Ishikawa (cell line): ENCODE measurements at regions not wholly inside any gene's neighbourhood (a gene's known extent, or its start where the extent isn't known, plus 50 kb on each side); places are given as distances from the start of the nearest gene placed in this dataset.

ENCODE experiments used
- CEBPB ChIP-seq: IDR thresholded peaks from 2 replicates; pipeline ENCODE4 v1.6.1; 2012
- CREB1 ChIP-seq: IDR thresholded peaks from 2 replicates; pipeline ENCODE4 v1.6.1; 2012; ENCODE audit warnings: low read depth
- EGR1 ChIP-seq: IDR thresholded peaks from 2 replicates; pipeline ENCODE4 v1.6.1; 2012
- EP300 ChIP-seq: IDR thresholded peaks from 2 replicates; pipeline ENCODE4 v1.6.1; 2012; ENCODE audit warnings: borderline replicate concordance
- FOXM1 ChIP-seq: IDR thresholded peaks from 2 replicates; pipeline ENCODE4 v1.6.1; 2012; ENCODE audit warnings: low read depth, borderline replicate concordance
- MAX ChIP-seq: IDR thresholded peaks from 2 replicates; pipeline ENCODE4 v1.6.1; 2012
- NFIC ChIP-seq: IDR thresholded peaks from 2 replicates; pipeline ENCODE4 v1.6.1; 2012
- RAD21 ChIP-seq: IDR thresholded peaks from 2 replicates; pipeline ENCODE4 v1.6.1; 2012; ENCODE audit warnings: low read depth
- TAF1 ChIP-seq: IDR thresholded peaks from 2 replicates; pipeline ENCODE4 v1.6.1; 2012; ENCODE audit warnings: low read depth, mild to moderate bottlenecking
- TCF12 ChIP-seq: IDR thresholded peaks from 2 replicates; pipeline ENCODE4 v1.6.1; 2012; ENCODE audit warnings: low read depth
- TEAD4 ChIP-seq: IDR thresholded peaks from 2 replicates; pipeline ENCODE4 v1.6.1; 2012
- USF1 ChIP-seq: IDR thresholded peaks from 2 replicates; pipeline ENCODE4 v1.6.1; 2012
- YY1 ChIP-seq: IDR thresholded peaks from 2 replicates; pipeline ENCODE4 v1.6.1; 2012; ENCODE audit warnings: low read depth
- ZBTB7A ChIP-seq: IDR thresholded peaks from 2 replicates; pipeline ENCODE4 v1.6.1; 2012; ENCODE audit warnings: low read depth
- TF ChIP-seq, protein P1 (sequence below): IDR thresholded peaks from 2 replicates; pipeline ENCODE4 v1.6.1; 2012; ENCODE audit warnings: low read depth, mild to moderate bottlenecking

DNA sequence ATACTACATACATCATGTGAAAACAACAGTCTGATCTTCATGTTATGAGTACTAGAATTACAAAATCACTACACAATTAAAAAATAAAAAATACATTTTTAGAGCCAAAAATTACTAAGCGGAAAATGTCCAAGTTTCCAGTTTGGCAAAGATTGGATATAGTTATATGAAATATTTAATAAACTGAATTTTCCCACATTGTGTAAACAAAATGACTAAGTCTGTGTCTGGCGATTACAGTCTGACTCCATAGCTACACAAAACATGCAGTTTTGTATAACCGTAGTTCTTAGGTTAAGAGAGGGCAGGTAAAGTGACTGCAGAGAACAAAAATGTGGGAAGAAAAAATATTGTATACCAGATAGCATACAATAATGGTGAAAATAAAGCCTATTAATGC, 59.2 kb upstream of the TMEM47 start:
- TF ChIP-seq ZBTB7A (no peak), MAX (no peak), EP300 (no peak), YY1 (no peak), CREB1 (no peak), TEAD4 (no peak), USF1 (no peak), NFIC (no peak), TAF1 (no peak), CEBPB (no peak)
- TF ChIP-seq, protein P1, sequence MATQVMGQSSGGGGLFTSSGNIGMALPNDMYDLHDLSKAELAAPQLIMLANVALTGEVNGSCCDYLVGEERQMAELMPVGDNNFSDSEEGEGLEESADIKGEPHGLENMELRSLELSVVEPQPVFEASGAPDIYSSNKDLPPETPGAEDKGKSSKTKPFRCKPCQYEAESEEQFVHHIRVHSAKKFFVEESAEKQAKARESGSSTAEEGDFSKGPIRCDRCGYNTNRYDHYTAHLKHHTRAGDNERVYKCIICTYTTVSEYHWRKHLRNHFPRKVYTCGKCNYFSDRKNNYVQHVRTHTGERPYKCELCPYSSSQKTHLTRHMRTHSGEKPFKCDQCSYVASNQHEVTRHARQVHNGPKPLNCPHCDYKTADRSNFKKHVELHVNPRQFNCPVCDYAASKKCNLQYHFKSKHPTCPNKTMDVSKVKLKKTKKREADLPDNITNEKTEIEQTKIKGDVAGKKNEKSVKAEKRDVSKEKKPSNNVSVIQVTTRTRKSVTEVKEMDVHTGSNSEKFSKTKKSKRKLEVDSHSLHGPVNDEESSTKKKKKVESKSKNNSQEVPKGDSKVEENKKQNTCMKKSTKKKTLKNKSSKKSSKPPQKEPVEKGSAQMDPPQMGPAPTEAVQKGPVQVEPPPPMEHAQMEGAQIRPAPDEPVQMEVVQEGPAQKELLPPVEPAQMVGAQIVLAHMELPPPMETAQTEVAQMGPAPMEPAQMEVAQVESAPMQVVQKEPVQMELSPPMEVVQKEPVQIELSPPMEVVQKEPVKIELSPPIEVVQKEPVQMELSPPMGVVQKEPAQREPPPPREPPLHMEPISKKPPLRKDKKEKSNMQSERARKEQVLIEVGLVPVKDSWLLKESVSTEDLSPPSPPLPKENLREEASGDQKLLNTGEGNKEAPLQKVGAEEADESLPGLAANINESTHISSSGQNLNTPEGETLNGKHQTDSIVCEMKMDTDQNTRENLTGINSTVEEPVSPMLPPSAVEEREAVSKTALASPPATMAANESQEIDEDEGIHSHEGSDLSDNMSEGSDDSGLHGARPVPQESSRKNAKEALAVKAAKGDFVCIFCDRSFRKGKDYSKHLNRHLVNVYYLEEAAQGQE = no peak

DNA sequence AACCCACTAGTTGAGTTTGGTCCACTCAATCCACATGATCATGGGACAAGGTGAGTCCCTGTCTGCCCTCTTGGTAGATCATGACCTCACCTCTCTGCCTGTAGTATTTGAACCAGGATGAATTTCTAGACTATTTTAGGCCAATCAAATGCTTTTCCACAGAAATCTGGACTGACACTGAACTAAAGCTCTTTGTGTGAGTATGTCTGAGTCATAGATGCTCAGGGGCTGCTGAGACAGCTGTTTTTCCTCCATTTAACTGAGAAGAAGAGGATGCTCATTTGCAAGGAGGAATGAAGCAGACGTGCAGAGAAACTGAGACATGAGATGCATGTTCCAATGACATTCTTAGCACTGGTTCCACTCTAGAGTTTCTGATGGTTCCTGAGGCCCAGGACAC, 77.3 kb upstream of the TMEM47 start:
- TF ChIP-seq TEAD4 (no peak), ZBTB7A (no peak), FOXM1 (no peak), MAX (no peak), EP300 (no peak), TAF1 (no peak), YY1 (no peak), CREB1 (no peak)

- no peak for TF ChIP-seq CEBPB
- no peak for TF ChIP-seq MAX
- TF ChIP-seq EGR1 = no peak
- TF ChIP-seq TEAD4 = no peak
- TF ChIP-seq TCF12 = no peak
- no peak for TF ChIP-seq FOXM1
- TF ChIP-seq YY1 = no peak
- TF ChIP-seq NFIC = no peak
These were observed 87.4 kb upstream of the TMEM47 start for GRCh38 chrX:34744521-34744920.

GRCh38 chrX:34749896-34750295, 92.8 kb upstream of the TMEM47 start:
- TF ChIP-seq RAD21 (no peak), TCF12 (no peak), CEBPB (no peak), MAX (no peak), EGR1 (no peak), ZBTB7A (no peak), FOXM1 (no peak), USF1 (no peak), EP300 (no peak), TEAD4 (no peak), NFIC (no peak), TAF1 (no peak), YY1 (no peak), CREB1 (no peak)
- TF ChIP-seq, protein P1 = no peak

DNA sequence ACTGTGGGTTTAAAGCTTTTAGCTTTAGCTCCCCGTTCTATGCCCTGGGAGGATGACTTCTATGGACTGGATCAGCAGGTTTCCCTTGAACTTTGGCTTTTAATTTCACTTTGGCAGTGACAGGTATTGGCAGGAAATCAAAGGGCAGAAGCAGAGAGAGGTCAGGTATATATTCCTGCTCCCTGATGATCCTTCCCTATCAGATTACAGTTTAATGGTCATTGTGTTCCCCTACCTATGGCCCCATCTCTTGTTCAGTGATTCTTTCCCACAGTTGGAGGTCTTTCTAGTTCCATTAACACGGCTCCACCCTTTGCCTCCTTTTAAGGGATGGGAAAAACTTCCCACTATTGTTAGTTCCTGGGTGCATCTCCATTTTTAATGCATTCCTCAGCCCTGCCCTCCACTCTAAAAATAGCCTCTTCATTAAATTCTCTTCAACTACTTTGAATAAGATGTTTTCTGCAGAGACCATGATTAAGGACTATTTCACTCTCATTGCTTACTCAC, 107.8 kb upstream of the TMEM47 start:
- no peak for TF ChIP-seq MAX
- TF ChIP-seq YY1 = no peak
- TF ChIP-seq TAF1 = no peak
- peak; percentile 70; the same call in 1 of the 2 replicates for TF ChIP-seq EP300
- peak; percentile 36; the same call in 1 of the 2 replicates for TF ChIP-seq TEAD4
- peak; percentile 91 for TF ChIP-seq NFIC

GRCh38 chrX:34768290-34768689, 111.2 kb upstream of the TMEM47 start:
- no peak for TF ChIP-seq TCF12
- no peak for TF ChIP-seq MAX
- no peak for TF ChIP-seq NFIC
- no peak for TF ChIP-seq CEBPB
- no peak for TF ChIP-seq TEAD4
- TF ChIP-seq ZBTB7A = no peak
- TF ChIP-seq EP300 = no peak
- no peak for TF ChIP-seq TAF1
- TF ChIP-seq RAD21 = no peak
- TF ChIP-seq, protein P1 = no peak
